ENCODE measurements at regions not wholly inside any gene's neighbourhood (a gene's known extent, or its start where the extent isn't known, plus 50 kb on each side); places are given as distances from the start of the nearest gene placed in this dataset.

DNA sequence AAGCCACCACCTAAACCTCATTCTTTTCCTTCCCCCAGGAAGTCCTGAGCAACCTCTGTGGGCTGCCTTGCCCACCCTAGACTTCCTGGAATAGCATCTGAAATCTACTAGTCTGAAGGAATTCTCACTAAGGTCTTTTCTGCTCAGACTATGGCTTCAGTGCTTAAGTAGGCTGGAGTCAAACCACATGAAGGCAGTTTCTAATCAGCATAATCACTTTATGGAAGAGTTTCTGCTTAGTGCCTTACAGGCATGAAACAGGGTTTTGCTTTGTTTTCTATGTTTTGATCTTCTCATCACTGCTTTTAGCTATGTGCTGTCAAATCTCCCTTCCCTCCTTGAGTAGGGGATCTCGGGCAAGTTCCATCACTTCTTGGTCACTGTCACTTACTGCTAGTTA, 117.7 kb downstream of the WT1 start:
- DNase-seq = no peak

DNA sequence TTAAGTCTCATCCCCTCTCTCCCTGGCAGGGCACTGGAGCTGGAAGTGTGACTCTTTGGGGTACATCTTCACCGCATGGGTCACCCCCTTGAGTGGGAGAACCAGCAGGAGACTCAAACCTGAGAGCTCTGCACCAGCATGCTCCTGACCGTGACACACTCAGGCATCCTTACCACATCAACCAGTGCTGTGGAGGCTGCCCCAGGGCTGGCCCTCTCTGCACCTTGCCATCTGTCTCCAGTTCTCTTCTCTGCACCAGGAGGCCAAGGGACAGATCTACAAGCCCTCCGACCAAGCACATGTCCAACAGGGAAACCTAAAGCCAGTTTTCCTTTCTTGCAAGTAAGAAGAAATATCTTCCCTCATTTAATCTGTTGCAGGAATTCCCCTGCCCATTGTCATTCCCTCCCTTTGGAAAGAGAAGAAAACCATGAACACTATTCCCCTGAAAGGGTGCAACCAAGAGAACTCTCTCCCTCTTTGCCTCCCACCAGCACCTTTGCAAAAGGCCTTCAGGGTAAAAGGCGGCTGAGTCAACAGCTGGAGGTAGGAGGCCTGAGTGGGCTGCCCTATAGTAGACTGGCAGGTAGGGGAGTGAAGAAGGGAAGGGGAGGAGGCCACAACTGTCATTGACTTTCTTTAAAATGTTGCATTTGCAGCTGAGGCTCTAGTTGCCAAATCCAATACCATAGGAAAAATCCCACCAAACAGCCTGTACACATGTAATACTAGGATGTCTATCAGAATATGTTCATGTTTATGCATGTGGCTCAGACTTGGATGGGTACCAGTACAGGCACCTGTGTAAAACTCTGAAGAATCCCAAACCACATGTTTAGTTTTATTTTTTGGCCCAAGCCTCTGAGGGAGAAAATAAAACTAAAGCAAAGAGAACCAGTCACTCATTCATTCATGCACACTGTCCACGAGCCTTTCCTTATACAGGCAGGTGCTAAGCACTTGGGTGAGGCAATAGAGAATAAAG, 117.0 kb downstream of the WT1 start:
- DNase-seq = no peak

DNA sequence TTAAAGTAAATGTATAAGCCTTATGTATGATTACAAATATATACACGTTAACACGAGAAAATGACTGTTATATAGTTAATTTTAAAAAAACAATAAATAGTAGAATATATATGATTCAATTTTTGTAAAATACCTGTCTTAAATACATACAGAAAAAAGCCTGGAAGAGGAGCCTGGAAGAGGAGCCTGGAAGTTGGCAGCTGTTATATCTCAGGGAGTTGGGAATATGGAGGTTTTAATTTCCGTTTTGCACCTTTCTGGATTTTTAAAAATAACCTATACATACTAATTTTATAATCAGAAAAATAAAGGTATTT, 111.6 kb downstream of the WT1 start:
- no peak for DNase-seq

DNA sequence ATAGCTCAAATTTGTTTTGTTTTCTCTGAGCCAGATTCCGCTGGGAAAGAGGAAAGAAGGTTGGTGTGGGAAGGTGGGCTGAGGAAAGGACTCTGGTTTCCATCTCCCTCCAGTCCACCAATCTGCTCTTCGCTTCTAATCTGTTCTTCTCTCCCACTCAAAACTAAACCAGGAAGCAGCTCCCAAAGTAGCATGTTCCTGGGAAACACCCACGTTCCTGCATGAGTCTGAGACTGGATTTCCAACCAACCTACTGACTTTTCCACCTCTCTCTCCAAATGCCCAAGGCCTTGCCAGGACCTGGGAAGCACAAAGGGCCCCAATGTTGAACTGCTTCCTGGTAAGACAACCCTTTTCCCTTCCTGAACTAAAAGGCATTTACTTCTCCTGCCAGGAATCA, 110.2 kb downstream of the WT1 start:
- no peak for DNase-seq

DNA sequence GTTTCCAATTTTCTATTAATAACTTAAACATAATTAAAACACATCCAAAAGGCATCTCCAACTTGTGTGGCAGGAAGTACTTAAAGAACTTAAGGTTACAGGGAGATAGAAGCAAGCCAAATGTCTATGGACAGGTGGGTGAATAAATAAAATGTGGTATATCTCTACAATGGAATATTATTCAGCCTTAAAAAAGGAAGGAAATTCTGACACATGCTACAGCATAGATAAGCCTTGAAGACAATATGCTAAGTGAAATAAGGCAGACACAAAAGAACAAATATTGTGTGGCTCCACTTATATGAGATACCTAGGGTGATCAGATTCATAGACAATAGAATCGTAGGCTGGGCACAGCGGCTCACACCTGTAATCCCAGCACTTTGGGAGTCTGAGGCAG, 109.6 kb downstream of the WT1 start:
- DNase-seq = no peak

DNA sequence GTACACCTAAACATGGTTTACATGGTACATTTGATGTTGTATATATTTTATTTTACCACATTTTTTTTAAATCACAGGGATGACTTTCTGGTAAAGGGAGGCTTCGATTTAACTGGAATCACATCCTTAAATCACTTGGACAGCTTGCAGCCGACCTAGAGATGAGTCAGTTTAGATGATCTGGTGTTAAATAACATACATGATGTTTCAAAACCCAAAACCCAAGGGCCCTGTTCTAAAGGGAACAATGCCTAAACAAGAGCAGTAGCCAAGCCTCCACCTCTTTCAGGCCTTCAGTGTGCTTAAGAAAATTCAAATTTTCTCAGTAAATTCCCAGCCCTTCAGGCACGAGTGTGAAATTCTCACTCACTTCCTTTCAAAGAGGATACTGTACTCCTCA, 108.8 kb downstream of the WT1 start:
- DNase-seq = no peak

DNA sequence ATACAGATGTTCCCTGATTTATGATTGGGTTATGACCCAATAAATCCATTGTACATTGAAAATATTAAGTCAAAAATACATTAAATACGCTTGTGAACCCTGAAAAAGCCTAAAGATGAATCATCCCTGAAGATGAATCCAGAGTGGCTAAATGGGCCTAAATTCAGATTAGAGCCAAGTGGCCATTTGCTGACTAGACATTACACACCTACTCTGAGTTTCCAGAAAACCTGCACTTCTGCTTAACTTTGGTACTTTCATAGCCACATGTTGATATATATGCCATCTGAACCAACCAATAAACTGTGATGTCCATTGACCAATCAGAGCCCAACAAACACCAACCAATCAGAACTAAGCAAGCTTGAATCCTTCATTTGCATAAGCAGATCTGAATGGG, 106.9 kb downstream of the WT1 start:
- DNase-seq = no peak

DNA sequence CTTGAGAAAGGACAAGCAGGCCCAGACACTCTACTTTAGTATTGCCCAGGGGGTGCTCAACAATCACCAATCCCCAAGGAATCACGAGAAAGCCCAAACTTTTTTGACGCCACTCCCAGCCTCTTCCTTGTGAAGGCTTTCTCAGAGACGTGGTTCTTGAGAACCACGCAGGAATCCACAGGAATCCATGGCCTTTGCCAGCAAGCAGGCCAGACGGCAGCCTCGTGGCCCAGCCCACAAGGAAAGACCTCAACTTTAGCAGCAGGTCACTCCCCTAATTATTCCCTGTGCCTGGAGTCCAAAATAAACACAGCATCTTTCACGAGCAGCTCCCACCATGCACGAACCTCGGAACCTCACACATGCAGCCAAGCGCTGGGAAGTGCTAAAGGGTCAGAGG, 104.2 kb downstream of the WT1 start:
- DNase-seq = no peak

DNA sequence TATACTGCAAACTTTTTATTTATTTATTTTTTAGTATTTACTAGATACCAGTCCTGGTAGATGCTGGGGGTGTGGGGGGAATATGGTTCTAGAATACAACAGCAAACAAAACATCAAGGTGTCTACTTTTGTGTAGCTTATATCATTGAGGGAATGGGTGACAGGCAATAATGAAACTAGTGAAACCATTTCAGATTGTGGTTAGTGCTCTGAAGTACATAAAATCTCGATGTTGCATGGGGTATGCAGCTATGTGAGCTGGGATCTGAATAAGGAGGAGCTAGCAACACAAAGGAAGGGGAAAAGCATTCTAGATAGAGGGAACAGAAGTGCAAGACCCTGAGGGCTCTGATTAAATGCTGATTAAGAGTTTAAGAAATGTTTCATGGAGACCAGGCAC, 103.5 kb downstream of the WT1 start:
- DNase-seq = no peak

DNA sequence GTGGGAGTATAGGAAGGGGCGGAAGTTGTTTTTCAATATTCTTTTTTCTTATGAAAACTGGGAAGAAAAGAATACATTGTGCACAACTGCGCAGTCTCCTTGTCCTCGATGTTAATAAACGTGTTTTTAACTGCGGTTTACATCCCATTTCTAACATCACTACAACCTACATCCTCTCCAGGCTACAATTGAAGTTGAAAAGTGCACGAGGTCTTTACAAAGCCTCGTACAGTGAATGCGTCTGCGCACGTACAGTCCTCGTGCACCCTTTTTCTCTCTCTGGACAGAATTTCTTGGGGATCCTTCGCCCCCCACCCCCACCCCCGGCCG, 102.4 kb downstream of the WT1 start:
- no peak for DNase-seq

DNA sequence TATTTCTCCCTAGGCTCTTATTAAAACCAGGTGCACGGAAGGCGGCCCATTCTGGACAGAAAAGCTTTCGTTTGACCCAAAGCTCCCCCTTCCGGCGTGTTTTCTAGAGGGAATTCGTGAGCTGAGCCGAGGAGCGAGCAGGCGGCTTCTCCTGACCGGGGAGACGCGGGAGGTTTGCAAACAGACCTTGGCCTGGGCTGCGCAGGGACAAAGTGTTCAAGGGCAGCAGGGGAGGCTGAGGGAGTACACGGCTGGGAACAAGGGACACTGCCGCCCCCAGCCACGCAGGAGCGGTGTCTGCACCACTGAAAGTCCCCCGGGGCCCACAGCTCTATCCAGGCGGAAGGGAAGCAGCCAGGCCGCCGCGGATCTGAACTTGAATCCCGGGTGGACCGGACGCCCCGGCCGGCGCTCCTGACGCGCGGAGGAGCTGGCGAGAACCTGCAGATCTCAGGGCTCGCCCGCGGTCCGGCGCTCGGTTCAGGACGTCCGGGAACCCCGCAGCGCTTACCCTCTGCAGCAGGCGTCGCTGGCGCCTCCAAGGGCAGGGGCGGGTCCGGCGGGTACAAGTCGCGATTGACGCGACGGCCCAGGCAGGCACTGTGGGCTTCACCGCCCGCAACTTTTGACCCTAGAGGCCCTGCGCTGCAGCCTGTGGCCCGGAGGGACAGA, 101.9 kb downstream of the WT1 start:
- peak; percentile 79 for DNase-seq

DNA sequence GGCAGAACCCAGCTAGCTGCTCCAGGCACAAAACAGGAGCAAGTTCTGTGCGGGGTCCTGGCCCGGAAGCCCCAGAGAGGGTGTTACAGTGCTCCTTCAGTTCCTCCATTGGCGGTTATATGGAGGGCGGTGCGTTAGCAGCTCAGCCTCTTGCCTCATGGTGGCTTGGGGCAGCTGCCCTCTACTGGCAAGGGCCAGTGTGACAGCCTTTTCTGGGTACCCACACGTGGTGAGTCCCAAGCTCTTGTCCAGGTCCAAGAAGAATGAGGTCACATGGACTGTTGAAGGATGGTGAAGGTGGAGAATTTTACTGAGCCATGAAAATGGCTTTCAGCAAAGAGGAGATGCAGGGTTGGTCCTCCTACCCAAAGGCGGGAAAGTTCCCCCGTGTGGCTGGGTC, 100.5 kb downstream of the WT1 start:
- DNase-seq = no peak
